ENCODE measurements at regions not wholly inside any gene's neighbourhood (a gene's known extent, or its start where the extent isn't known, plus 50 kb on each side); places are given as distances from the start of the nearest gene placed in this dataset.

DNA sequence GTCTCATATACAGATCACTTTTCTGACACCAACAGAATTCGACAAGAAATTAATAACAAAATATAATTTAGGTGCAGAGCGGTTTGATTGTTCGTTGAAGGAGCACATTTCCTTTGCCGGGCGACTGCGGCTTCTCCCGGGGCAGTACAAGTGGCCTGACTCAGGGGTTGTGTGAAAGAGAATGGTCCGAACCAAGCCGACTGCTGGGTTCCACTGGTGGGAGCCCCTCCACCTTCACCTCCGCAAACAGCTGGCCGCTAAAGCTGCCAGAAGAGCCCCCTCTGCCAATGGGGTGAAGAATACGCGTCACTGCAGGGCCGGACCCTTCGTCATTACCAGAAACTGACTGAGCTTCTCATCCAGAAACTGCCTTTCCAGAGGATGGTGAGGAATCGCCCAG, 156.0 kb upstream of the IFNE start:
- ATAC-seq (ENCODE audit: poor library complexity) = no peak
- intact Hi-C loops (cut with DNase I) = no loop called here
- no peak for DNase-seq

DNA sequence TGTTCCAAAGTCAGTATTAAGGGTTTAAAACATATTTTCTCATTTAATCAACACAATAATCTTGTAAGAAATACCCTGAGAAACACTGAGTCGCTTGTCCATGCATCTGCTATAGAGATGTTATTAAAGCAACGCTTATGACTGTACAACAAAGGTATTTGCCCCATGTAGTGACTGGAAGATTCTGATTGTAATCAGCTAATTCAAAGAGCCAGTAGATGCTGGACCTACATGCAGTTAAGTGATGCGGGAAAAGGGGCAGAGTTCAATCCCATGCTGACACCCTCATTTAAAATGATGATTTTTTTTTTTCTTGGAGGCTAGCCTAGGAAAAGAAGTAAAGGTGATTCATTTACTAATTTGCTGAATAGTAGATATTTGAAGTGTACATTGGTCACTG, 149.3 kb upstream of the MTAP start:
- intact Hi-C loops (cut with DNase I) = no loop called here
- DNase-seq = no peak
- no peak for ATAC-seq (ENCODE audit: poor library complexity)

DNA sequence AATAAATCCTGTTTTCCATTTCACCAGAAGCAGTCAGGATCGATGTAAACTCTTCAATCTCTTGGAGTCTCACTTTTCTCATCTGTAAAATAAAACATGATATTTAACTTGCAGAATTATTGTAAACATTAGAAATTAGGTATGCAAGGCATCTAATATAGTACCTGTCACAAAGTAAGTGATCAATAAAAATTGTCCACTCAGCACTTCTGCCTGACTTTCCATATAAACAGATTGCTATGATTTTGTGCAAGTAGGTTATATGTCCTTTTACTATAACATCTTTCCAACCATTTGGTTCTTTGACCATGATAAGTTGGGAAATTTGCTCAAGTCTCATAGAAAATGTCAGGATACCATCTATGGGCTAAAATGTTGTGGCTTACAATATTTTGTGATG, 148.8 kb upstream of the MTAP start:
- intact Hi-C loops (cut with DNase I) = no loop called here
- ATAC-seq (ENCODE audit: poor library complexity) (no peak), DNase-seq (no peak)

DNA sequence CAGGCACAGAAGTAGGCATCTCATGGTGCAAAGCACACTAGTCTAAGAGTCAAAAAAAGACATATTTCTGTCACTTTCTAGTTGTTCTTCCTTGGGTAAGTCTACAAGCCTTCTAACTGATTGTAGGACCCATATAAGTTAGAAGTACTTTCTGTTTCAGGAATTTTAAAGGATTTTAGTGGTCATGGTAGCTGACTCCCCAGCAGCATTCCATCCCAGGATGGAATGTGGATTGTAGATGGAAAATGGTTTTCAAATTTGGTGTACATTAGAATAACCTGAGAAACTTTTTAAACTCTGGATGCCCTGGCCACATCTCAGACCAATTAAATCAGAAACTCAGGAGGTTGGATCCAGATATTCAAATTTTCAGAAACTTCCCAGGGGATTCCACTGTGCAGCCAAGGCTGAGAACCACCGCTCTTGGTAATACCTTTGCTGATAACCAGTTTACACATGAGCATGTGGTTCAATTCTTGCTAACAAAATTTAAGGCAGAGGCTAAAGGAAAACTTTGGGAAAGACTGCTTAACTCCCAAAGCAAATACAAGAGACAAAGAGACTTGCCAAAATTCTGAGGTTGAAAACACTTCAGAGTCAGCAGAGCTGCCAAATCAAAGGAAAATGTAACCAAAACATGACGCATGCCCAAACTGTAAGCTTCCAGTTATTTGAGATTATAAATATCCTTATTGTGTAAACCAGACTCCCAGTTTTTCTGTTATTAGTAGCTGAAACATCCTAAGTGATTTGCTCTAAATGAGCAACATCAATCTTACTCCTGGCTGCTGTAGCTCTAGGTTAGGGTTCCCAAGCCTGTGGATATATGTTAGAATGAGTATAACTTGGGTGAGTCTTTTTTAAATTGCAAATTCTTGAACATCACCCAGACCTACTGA, 145.4 kb upstream of the MTAP start:
- ATAC-seq (ENCODE audit: poor library complexity) (peak; percentile 46), DNase-seq (no peak)
- intact Hi-C loops (cut with DNase I) = no loop called here

DNA sequence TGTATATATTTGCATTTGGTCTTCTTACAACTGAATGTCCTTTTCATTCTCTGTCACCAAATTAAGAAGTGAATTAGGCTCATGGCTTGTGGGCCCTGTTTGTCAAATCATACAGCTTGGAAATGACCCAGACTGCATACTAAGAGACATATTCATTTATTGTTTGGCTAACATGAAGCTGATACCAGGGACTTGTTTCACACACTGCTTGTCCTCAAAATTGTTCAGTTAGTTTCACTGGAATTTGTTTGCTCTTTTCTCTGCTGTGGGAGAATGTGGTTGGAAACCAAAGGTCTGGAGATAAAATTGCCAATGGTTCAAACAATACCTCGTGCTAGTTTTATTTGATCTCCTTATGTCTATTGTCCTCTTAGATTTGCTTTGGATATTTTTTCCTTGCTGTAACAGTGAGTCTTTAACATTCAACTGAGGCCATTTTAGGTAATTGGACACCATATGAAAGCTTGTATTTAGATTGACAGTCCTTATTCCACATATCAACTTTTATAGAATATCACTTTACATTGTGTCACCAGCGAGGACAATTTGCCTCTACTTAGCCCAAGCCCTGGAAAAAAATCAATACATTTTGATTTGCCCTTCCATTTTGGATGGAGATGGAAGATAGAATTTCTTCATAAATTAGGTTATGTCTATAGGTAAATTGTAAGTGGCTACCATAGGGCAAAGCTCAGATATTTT, 144.3 kb upstream of the MTAP start:
- intact Hi-C loops (cut with DNase I) = no loop called here
- DNase-seq (no peak), ATAC-seq (ENCODE audit: poor library complexity) (no peak)

- DNase-seq (no peak), ATAC-seq (ENCODE audit: poor library complexity) (no peak)
- intact Hi-C loops (cut with DNase I) = no loop called here
These were observed 141.5 kb upstream of the MTAP start for GRCh38 chr9:21660976-21661375.

DNA sequence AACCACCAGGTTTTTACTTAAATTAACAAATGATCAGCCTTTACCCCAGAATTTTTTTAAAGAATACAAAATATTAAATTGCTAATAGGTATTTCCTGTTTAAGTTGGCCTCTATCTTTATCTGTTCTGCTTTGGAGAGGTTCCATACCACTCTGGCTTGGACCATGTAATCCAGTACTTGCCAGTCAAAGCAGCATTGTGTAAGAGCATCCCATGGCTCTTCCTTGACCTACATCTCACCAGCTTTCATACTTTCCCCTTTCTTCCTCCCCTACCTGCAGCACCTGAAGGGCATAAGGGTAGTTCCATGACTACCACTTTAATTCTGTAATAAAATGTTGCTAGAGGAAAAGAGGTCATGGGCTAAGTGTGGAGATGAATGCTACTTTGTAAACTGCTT, 140.8 kb upstream of the MTAP start:
- ATAC-seq (ENCODE audit: poor library complexity) (no peak), DNase-seq (no peak)
- intact Hi-C loops (cut with DNase I) = no loop called here

DNA sequence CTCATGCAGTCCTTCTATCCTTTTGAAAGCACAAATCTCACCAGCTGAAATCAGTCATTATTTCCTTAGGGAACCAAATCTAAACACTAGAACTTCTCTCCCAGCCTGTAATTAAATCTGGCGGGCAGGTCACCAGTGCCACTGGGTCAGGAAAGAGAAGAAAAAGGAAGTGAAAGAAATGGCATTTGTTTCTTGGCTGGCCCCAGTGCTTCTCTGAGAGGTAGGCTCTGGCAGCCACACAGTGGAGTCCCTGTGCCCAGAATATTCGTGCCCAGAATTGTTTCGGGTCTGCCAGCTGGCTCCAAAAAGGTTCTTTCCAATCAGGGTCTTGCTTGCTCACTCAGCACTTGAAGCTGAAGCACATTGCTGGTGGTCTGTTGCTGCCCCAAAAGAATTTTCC, 133.9 kb upstream of the MTAP start:
- DNase-seq = no peak
- ATAC-seq (ENCODE audit: poor library complexity) = no peak
- intact Hi-C loops (cut with DNase I) = no loop called here

- intact Hi-C loops (cut with DNase I) = no loop called here
- no peak for DNase-seq
- no peak for ATAC-seq (ENCODE audit: poor library complexity)
These were observed 132.7 kb upstream of the MTAP start for GRCh38 chr9:21669701-21670100.

GRCh38 chr9:21670374-21670773, 132.1 kb upstream of the MTAP start:
- intact Hi-C loops (cut with DNase I) = no loop called here
- DNase-seq (no peak), ATAC-seq (ENCODE audit: poor library complexity) (no peak)

- DNase-seq (no peak), ATAC-seq (ENCODE audit: poor library complexity) (no peak)
- intact Hi-C loops (cut with DNase I) = no loop called here
These were observed 130.3 kb upstream of the MTAP start for GRCh38 chr9:21672140-21672539.

- ATAC-seq (ENCODE audit: poor library complexity) (no peak), DNase-seq (no peak)
- intact Hi-C loops (cut with DNase I) = no loop called here
These were observed 129.7 kb upstream of the MTAP start for GRCh38 chr9:21672761-21673160.

GRCh38 chr9:21674894-21675293, 127.5 kb upstream of the MTAP start:
- no peak for DNase-seq
- intact Hi-C loops (cut with DNase I) = no loop called here
- ATAC-seq (ENCODE audit: poor library complexity) = no peak

GRCh38 chr9:21677387-21677786, 125.0 kb upstream of the MTAP start:
- no peak for ATAC-seq (ENCODE audit: poor library complexity)
- intact Hi-C loops (cut with DNase I) = no loop called here
- no peak for DNase-seq

- ATAC-seq (ENCODE audit: poor library complexity) (no peak), DNase-seq (no peak)
- intact Hi-C loops (cut with DNase I) = no loop called here
These were observed 124.6 kb upstream of the MTAP start for GRCh38 chr9:21677834-21678233.

- intact Hi-C loops (cut with DNase I) = no loop called here
- DNase-seq = no peak
- ATAC-seq (ENCODE audit: poor library complexity) = no peak
These were observed 123.0 kb upstream of the MTAP start for GRCh38 chr9:21679432-21679831.

DNA sequence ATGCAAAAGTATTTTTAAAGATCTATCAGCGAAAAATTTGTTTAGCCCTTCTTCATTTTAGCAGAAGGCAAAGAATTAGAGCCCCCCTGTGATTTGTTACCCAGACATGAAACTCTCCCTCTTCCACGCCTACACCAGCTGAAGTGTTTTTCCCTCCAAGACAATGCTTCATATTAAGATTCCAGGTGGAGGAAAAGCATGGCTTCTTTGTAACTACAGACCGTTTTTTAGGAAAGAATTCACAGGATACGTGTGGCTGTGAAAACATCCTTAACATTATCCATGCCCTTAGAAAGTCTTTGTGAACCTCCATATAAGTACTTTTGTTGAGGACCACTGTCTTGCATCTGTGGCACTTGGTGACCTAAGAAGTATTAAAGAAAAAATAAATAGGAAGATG, 121.8 kb upstream of the MTAP start:
- intact Hi-C loops (cut with DNase I) = no loop called here
- DNase-seq = no peak
- ATAC-seq (ENCODE audit: poor library complexity) = no peak

GRCh38 chr9:21681641-21682040, 120.8 kb upstream of the MTAP start:
- DNase-seq = no peak
- no peak for ATAC-seq (ENCODE audit: poor library complexity)
- intact Hi-C loops (cut with DNase I) = no loop called here

DNA sequence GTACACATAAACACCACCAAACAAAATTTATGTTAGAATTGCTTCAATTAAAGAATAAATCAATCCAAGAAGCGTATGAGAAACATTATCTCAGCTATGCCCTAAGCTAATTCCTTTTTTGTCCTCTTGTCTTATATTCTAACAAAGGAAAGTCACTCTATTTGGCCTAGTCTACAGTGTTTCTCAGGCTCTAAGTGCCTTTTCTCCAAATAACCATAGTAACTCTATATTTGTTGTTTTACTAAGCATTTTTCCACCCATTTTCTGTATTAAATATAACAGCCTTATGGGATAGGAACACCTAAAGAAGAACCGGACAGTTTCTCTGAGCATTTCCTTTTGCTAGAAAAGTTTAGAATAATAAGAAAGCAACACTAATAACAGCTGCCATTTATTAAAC, 120.1 kb upstream of the MTAP start:
- intact Hi-C loops (cut with DNase I) = no loop called here
- DNase-seq (no peak), ATAC-seq (ENCODE audit: poor library complexity) (no peak)

DNA sequence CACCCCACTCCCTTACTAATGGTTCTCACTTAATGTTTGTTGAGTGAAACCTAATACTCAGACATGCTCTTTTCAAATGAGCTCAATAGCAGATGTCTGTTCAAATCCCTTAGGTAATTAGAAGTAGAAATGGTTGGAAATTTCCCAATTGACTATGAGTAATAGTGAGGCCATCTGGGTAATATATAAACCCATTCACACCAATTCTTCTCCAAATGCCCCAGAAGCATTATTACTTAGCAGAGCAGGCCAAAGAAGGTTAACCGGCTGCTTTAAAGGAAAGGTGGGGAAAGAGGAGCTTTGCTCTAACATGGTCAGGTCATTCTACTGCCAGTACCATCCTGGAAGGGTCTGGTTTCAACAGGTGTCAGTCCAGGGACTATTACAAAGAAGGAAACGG, 119.5 kb upstream of the MTAP start:
- ATAC-seq (ENCODE audit: poor library complexity) = no peak

More for the DNA sequence above, 119.5 kb upstream of the MTAP start:
- no peak for DNase-seq
- intact Hi-C loops (cut with DNase I) = no loop called here
